B cell (primary cell): ENCODE measurements at regions not wholly inside any gene's neighbourhood (a gene's known extent, or its start where the extent isn't known, plus 50 kb on each side); places are given as distances from the start of the nearest gene placed in this dataset.

Experiments
- ATAC-seq: fragments of 200-7000 bp; cut with Tn5 transposase; one replicate; pipeline ENCODE4 v1.10.0; 2021; ENCODE audit warnings: low read depth, mild to moderate bottlenecking, moderate number of reproducible peaks, moderate library complexity
- CTCF ChIA-PET: fragments of 350-600 bp; sonication (Branson Sonifier 250); formaldehyde crosslinking; loops from one replicate; lab custom pipeline; 2021; ENCODE audit warnings: antibody characterized with exemption, inconsistent platforms; lab: Charles Lee
- POLR2A ChIA-PET: fragments of 350-600 bp; sonication (Branson Sonifier 250); formaldehyde crosslinking; loops from one replicate; lab custom pipeline; 2021; ENCODE audit warnings: antibody characterized with exemption; lab: Charles Lee
- DNase-seq: peaks from one replicate; pipeline ENCODE4 v3.0.0; 2013
- H2AFZ ChIP-seq: 2 replicates; pipeline ENCODE4 v1.6.1; 2012; ENCODE audit warnings: mild to moderate bottlenecking, low read depth, low read length; ENCODE audit not compliant: insufficient read depth, poor library complexity, severe bottlenecking
- H3K27ac ChIP-seq, 2 donors: 1 replicate in 1 of 2; 2 replicates in 1 of 2; pipeline ENCODE4 v1.5.1; 2012 to 2013; ENCODE audit warnings: low read length in 2 of 2, mild to moderate bottlenecking in 2 of 2, moderate library complexity in 1 of 2
- H3K27me3 ChIP-seq, 4 experiments: fragments of 200-600 bp in 1 of 4; sonication (generic) in 1 of 4; replicated peaks in 1 of 4; 1 replicate in 2 of 4; 2 replicates in 2 of 4; pipeline versions ENCODE4 v1.6.1 to v1.7.0; 2013 to 2016; ENCODE audit warnings: low read length in 3 of 4, mild to moderate bottlenecking in 2 of 4, mixed read lengths in 1 of 4, moderate library complexity in 1 of 4; ENCODE audit not compliant: insufficient read depth in 4 of 4, control insufficient read depth in 3 of 4; ENCODE audit errors: control extremely low read depth in 1 of 4
- H3K36me3 ChIP-seq, 2 experiments: replicated peaks in 1 of 2; 1 replicate in 1 of 2; 2 replicates in 1 of 2; pipeline versions ENCODE4 v1.6.1 to v1.7.1; 2013; ENCODE audit warnings: low read length in 1 of 2; ENCODE audit not compliant: insufficient read depth in 2 of 2, control insufficient read depth in 1 of 2; ENCODE audit errors: control extremely low read depth in 1 of 2, extremely low read depth in 1 of 2
- H3K4me1 ChIP-seq, 2 donors: fragments of 200-600 bp in 1 of 2; sonication (generic) in 1 of 2; 1 replicate in 1 of 2; 2 replicates in 1 of 2; pipeline versions ENCODE4 v1.5.1 to v1.6.1; 2013 to 2017; ENCODE audit warnings: low read length in 2 of 2; ENCODE audit not compliant: control insufficient read depth in 2 of 2, insufficient read depth in 2 of 2
- H3K4me2 ChIP-seq: replicated peaks from 2 replicates; pipeline ENCODE3; 2012; ENCODE audit warnings: mild to moderate bottlenecking, low read depth, low read length; ENCODE audit not compliant: poor library complexity, severe bottlenecking
- H3K4me3 ChIP-seq, 5 experiments: fragments of 200-600 bp in 1 of 5; sonication (generic) in 1 of 5; 1 replicate in 3 of 5; 2 replicates in 2 of 5; pipeline versions ENCODE4 v1.5.1 to v1.7.0; 2011 to 2016; ENCODE audit warnings: low read length in 4 of 5, mild to moderate bottlenecking in 4 of 5, low read depth in 2 of 5, control low read depth in 1 of 5, moderate library complexity in 1 of 5; ENCODE audit not compliant: insufficient read depth in 1 of 5; ENCODE audit errors: control extremely low read depth in 1 of 5, extremely low read depth in 1 of 5
- H3K79me2 ChIP-seq: fragments of 200-600 bp; sonication (generic); one replicate; pipeline ENCODE4 v1.6.0; 2016; ENCODE audit warnings: low read length; ENCODE audit not compliant: control insufficient read depth, insufficient read depth
- H3K9ac ChIP-seq: fragments of 200-600 bp; sonication (generic); 2 replicates; pipeline ENCODE4 v1.6.1; 2017; ENCODE audit warnings: mild to moderate bottlenecking, low read length, moderate library complexity
- H3K9me3 ChIP-seq, 3 donors: one replicate each; pipeline versions ENCODE4 v1.6.1 to v1.7.1; 2013; ENCODE audit warnings: low read length in 2 of 3; ENCODE audit not compliant: control insufficient read depth in 2 of 3, insufficient read depth in 1 of 3; ENCODE audit errors: control extremely low read depth in 1 of 3
- H4K20me1 ChIP-seq: 2 replicates; pipeline ENCODE4 v1.6.0; 2012; ENCODE audit warnings: mild to moderate bottlenecking, low read length; ENCODE audit not compliant: insufficient read depth, control insufficient read depth, poor library complexity, severe bottlenecking
- H3K27ac Mint-ChIP-seq: one replicate; pipeline ENCODE4 v1.8.0; 2021; ENCODE audit warnings: mixed read lengths
- H3K27me3 Mint-ChIP-seq: one replicate; pipeline ENCODE4 v1.8.0; 2021; ENCODE audit warnings: mixed read lengths
- H3K4me1 Mint-ChIP-seq: one replicate; pipeline ENCODE4 v1.8.0; 2021; ENCODE audit warnings: mixed read lengths
- H3K4me3 Mint-ChIP-seq: one replicate; pipeline ENCODE4 v1.8.0; 2021; ENCODE audit warnings: mixed read lengths
- H3K9me3 Mint-ChIP-seq: one replicate; pipeline ENCODE4 v1.8.0; 2022; ENCODE audit warnings: mixed read lengths; ENCODE audit not compliant: insufficient read depth
- EZH2 ChIP-seq: IDR thresholded peaks from 2 replicates; pipeline ENCODE4 v1.6.1; 2012; ENCODE audit warnings: borderline replicate concordance, low read depth, mild to moderate bottlenecking, moderate library complexity, low read length; ENCODE audit not compliant: insufficient read depth, poor library complexity, severe bottlenecking
- WGBS: methylation state at CpG from one replicate; pipeline ENCODE4 v1.1.5; 2013; ENCODE audit warnings: missing lambda C conversion rate; ENCODE audit not compliant: insufficient coverage; 5-methylcytosine and 5-hydroxymethylcytosine counted together
- intact Hi-C: fragments of 100-400 bp; cut with micrococcal nuclease; formaldehyde crosslinking; loops from one replicate; pipeline ENCODE4 v1.10.0; 2022
- TF ChIP-seq, protein P1 (sequence below): fragments of 200-600 bp; IDR thresholded peaks from one replicate; pipeline ENCODE4 v1.8.0; 2022; ENCODE audit warnings: antibody characterized with exemption, mild to moderate bottlenecking

- ChIA-PET POLR2A (no interaction called here), CTCF (no interaction called here)
- no peaks in the 10 kb centered on the region for H3K27me3 ChIP-seq
- H2AFZ ChIP-seq = no peak overlapping the region
- peaks cover 0 to 28% (median 4%) of the 10 kb centered on the region in 3 donors for H3K9me3 ChIP-seq
- Mint-ChIP-seq H3K9me3 (peaks cover 5% of the 10 kb centered on the region), H3K4me3 (no peak overlapping the region), H3K27ac (no peak overlapping the region), H3K4me1 (no peaks in the 10 kb centered on the region), H3K27me3 (no peaks in the 10 kb centered on the region)
- H3K36me3 ChIP-seq = no peaks in the 10 kb centered on the region
- no peak overlapping the region for H3K27ac ChIP-seq
- intact Hi-C loops = no loop called here
- no peaks in the 10 kb centered on the region for H3K79me2 ChIP-seq
- no peaks in the 10 kb centered on the region for H3K4me1 ChIP-seq
- H3K4me3 ChIP-seq = no peak overlapping the region
- no peaks in the 10 kb centered on the region for H4K20me1 ChIP-seq
- no peak for TF ChIP-seq EZH2
- TF ChIP-seq, protein P1, sequence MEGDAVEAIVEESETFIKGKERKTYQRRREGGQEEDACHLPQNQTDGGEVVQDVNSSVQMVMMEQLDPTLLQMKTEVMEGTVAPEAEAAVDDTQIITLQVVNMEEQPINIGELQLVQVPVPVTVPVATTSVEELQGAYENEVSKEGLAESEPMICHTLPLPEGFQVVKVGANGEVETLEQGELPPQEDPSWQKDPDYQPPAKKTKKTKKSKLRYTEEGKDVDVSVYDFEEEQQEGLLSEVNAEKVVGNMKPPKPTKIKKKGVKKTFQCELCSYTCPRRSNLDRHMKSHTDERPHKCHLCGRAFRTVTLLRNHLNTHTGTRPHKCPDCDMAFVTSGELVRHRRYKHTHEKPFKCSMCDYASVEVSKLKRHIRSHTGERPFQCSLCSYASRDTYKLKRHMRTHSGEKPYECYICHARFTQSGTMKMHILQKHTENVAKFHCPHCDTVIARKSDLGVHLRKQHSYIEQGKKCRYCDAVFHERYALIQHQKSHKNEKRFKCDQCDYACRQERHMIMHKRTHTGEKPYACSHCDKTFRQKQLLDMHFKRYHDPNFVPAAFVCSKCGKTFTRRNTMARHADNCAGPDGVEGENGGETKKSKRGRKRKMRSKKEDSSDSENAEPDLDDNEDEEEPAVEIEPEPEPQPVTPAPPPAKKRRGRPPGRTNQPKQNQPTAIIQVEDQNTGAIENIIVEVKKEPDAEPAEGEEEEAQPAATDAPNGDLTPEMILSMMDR = no peak
- WGBS = 91% methylated on average over 5 of the region's 9 CpGs
- DNase-seq = no peak
- no peak for ATAC-seq
- no peak overlapping the region for H3K4me2 ChIP-seq
- H3K9ac ChIP-seq = no peak overlapping the region
These were observed 94.0 kb upstream of the PEG3 start for GRCh38 chr19:56934438-56935090.

GRCh38 chr19:56939951-56940350 is 99.4 kb upstream of the PEG3 start:
- no peaks in the 10 kb centered on the region for H3K4me1 ChIP-seq
- ATAC-seq (no peak), DNase-seq (no peak)
- H3K36me3 ChIP-seq = no peaks in the 10 kb centered on the region
- no peak overlapping the region for H3K9ac ChIP-seq
- peaks cover 0 to 27% (median 1%) of the 10 kb centered on the region in 3 donors for H3K9me3 ChIP-seq
- ChIA-PET CTCF (no interaction called here), POLR2A (no interaction called here)
- H3K27me3 ChIP-seq = no peaks in the 10 kb centered on the region
- H3K4me3 ChIP-seq = no peak overlapping the region
- Mint-ChIP-seq H3K27ac (no peak overlapping the region), H3K27me3 (peaks cover 9% of the 10 kb centered on the region), H3K4me3 (no peak overlapping the region), H3K9me3 (no peaks in the 10 kb centered on the region), H3K4me1 (no peaks in the 10 kb centered on the region)
- WGBS = 97% methylated on average over 7 of the region's 11 CpGs
- H3K79me2 ChIP-seq = no peaks in the 10 kb centered on the region
- intact Hi-C loops = no loop called here
- no peaks in the 10 kb centered on the region for H4K20me1 ChIP-seq
- no peak overlapping the region for H3K27ac ChIP-seq
- TF ChIP-seq, protein P1 = no peak
- TF ChIP-seq EZH2 = no peak
- H2AFZ ChIP-seq = no peak overlapping the region
- H3K4me2 ChIP-seq = no peak overlapping the region
